Lower leg skin (tissue), 3 donors: ENCODE measurements at regions not wholly inside any gene's neighbourhood (a gene's known extent, or its start where the extent isn't known, plus 50 kb on each side); places are given as distances from the start of the nearest gene placed in this dataset.

Experiments used
- CTCF ChIP-seq, 3 donors: fragments of 450-650 bp; IDR thresholded peaks; one replicate each; pipeline ENCODE4 v1.5.1; 2016; ENCODE audit warnings: antibody characterized with exemption in 3 of 3, mild to moderate bottlenecking in 3 of 3, moderate library complexity in 2 of 3
- POLR2A ChIP-seq, 2 donors: fragments of 450-650 bp; IDR thresholded peaks; one replicate each; pipeline ENCODE4 v1.6.1; 2016 to 2017; ENCODE audit warnings: antibody characterized with exemption in 2 of 2, mild to moderate bottlenecking in 1 of 2, moderate library complexity in 1 of 2

- TF ChIP-seq CTCF (IDR thresholded peaks at IDR 0.05) (no peak), POLR2A (IDR thresholded peaks at IDR 0.05) (no peak)
Observed at GRCh38 chr5:43854697-43855292, 251.8 kb downstream of the NNT start.
